ENCODE measurements at regions not wholly inside any gene's neighbourhood (a gene's known extent, or its start where the extent isn't known, plus 50 kb on each side); places are given as distances from the start of the nearest gene placed in this dataset.

DNA sequence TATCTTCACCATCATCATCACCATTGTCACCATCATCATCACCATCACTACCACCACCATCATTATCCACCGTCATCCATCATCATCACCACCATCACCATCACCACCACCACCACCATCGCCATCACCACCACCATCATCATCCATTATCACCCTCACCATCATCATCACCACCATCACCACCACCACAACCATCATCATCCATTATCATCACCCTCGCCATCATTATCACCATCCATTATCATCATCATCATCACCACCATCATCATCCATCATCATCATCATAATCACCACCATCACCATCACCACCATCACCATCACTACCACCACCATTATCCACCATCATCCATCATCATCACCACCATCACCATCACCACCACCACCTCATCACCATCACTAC is 95.6 kb downstream of the C16orf95 start:
- peaks cover 7% of the 10 kb centered on the region for H3K27me3 ChIP-seq
- no peaks in the 10 kb centered on the region for H3K4me1 ChIP-seq (ENCODE audit: insufficient read depth)
- H3K4me2 ChIP-seq, result no peak overlapping the region
- H2AFZ ChIP-seq, result no peak overlapping the region
- no peaks in the 10 kb centered on the region for H3K9me2 ChIP-seq (replicated peaks; ENCODE audit: insufficient read depth)
- whole genome bisulfite sequencing (ENCODE audit: low lambda C conversion rate, missing lambda C conversion rate), result 95% methylated on average over 3 of the region's 3 CpGs
- no peaks in the 10 kb centered on the region for H3K36me3 ChIP-seq (replicated peaks; ENCODE audit: insufficient read depth, low read depth)
- TF ChIP-seq EZH2 (IDR thresholded peaks at IDR 0.05; ENCODE audit: borderline replicate concordance) (no peak), EZH2phosphoT487 (IDR thresholded peaks at IDR 0.05; ENCODE audit: low read depth, severe bottlenecking, unreplicated experiment) (no peak)
- TF ChIP-seq, protein P1, sequence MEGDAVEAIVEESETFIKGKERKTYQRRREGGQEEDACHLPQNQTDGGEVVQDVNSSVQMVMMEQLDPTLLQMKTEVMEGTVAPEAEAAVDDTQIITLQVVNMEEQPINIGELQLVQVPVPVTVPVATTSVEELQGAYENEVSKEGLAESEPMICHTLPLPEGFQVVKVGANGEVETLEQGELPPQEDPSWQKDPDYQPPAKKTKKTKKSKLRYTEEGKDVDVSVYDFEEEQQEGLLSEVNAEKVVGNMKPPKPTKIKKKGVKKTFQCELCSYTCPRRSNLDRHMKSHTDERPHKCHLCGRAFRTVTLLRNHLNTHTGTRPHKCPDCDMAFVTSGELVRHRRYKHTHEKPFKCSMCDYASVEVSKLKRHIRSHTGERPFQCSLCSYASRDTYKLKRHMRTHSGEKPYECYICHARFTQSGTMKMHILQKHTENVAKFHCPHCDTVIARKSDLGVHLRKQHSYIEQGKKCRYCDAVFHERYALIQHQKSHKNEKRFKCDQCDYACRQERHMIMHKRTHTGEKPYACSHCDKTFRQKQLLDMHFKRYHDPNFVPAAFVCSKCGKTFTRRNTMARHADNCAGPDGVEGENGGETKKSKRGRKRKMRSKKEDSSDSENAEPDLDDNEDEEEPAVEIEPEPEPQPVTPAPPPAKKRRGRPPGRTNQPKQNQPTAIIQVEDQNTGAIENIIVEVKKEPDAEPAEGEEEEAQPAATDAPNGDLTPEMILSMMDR (IDR thresholded peaks at IDR 0.05; ENCODE audit: poor library complexity), result no peak
- no peaks in the 10 kb centered on the region for H3K79me2 ChIP-seq
- H3K9me3 ChIP-seq (ENCODE audit: low read depth), result no peaks in the 10 kb centered on the region
- no peak for DNase-seq (ENCODE audit: low spot score)
- no peak overlapping the region for H3K27ac ChIP-seq
- no peaks in the 10 kb centered on the region for H4K20me1 ChIP-seq (ENCODE audit: insufficient read depth, poor library complexity, severe bottlenecking)
- no peak overlapping the region for H3K4me3 ChIP-seq

DNA sequence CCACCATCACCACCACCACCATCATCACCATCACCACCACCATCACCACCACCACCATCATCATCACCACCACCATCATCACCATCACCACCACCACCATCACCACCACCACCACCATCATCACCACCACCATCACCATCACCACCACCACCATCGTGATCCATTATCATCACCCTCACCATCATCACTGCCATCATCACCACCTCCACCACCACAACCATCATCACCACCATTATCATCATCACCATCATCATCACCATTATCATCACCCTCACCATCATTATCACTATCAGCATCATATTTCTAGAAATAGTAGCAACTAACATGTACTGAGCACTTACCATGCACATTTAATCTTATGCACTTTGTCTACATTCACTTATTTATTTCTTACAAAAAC is 94.9 kb downstream of the C16orf95 start:
- no peaks in the 10 kb centered on the region for H4K20me1 ChIP-seq (ENCODE audit: insufficient read depth, poor library complexity, severe bottlenecking)
- H3K9me2 ChIP-seq (replicated peaks; ENCODE audit: insufficient read depth), result no peaks in the 10 kb centered on the region
- H2AFZ ChIP-seq, result no peak overlapping the region
- H3K79me2 ChIP-seq, result no peaks in the 10 kb centered on the region
- H3K27ac ChIP-seq, result no peak overlapping the region
- H3K9me3 ChIP-seq (ENCODE audit: low read depth), result no peaks in the 10 kb centered on the region
- no peaks in the 10 kb centered on the region for H3K4me1 ChIP-seq (ENCODE audit: insufficient read depth)
- DNase-seq (ENCODE audit: low spot score), result no peak
- TF ChIP-seq, protein P1 (IDR thresholded peaks at IDR 0.05; ENCODE audit: poor library complexity), result no peak
- no peak for TF ChIP-seq EZH2 (IDR thresholded peaks at IDR 0.05; ENCODE audit: borderline replicate concordance)
- no peak for TF ChIP-seq EZH2phosphoT487 (IDR thresholded peaks at IDR 0.05; ENCODE audit: low read depth, severe bottlenecking, unreplicated experiment)
- H3K36me3 ChIP-seq (replicated peaks; ENCODE audit: insufficient read depth, low read depth), result no peaks in the 10 kb centered on the region
- no peak overlapping the region for H3K4me2 ChIP-seq
- 100% methylated on average over 1 of the region's 1 CpG for WGBS (ENCODE audit: low lambda C conversion rate, missing lambda C conversion rate)
- H3K27me3 ChIP-seq, result peaks cover 7% of the 10 kb centered on the region
- no peak overlapping the region for H3K4me3 ChIP-seq

DNA sequence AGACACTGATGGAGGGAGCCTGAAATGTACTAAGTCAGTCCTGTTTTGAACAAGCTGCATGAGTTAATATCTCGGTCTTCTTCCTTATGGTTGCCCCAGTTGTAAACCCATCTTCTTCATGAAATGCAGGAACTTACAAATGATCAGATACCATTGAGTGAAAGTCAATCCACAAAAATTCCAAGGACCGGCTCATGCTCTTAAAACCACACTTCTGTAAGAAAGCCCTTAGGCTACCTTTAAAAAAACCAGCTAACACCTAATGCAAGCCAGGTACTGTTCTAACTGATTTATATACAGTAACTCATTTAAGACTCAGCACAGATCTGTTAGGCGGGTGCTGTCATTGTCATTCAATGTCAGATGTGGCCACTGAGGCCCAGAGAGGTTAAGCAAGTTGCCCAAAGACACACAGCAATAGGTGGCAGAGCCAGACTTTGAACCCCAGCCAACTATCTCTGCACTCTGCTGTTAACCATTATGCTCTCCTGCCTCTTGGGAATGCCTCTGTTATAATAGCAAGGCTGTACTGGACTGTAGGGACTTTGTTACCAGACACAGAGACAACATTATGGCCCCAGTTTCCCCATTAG is 93.4 kb downstream of the C16orf95 start:
- WGBS (ENCODE audit: low lambda C conversion rate, missing lambda C conversion rate), result 65% methylated on average over 3 of the region's 3 CpGs
- H3K27me3 ChIP-seq, result peaks cover 7% of the 10 kb centered on the region

More for the DNA sequence above, 93.4 kb downstream of the C16orf95 start:
- Histone ChIP-seq H3K9me2 (replicated peaks; ENCODE audit: insufficient read depth) (no peaks in the 10 kb centered on the region), H3K27ac (no peak overlapping the region), H3K36me3 (replicated peaks; ENCODE audit: insufficient read depth, low read depth) (no peaks in the 10 kb centered on the region), H3K4me3 (no peak overlapping the region), H3K4me1 (ENCODE audit: insufficient read depth) (no peaks in the 10 kb centered on the region), H3K9me3 (ENCODE audit: low read depth) (no peaks in the 10 kb centered on the region), H4K20me1 (ENCODE audit: insufficient read depth, poor library complexity, severe bottlenecking) (no peaks in the 10 kb centered on the region), H3K4me2 (no peak overlapping the region), H2AFZ (no peak overlapping the region), H3K79me2 (no peaks in the 10 kb centered on the region)
- DNase-seq (ENCODE audit: low spot score), result no peak
- TF ChIP-seq EZH2 (IDR thresholded peaks at IDR 0.05; ENCODE audit: borderline replicate concordance) (no peak), EZH2phosphoT487 (IDR thresholded peaks at IDR 0.05; ENCODE audit: low read depth, severe bottlenecking, unreplicated experiment) (no peak)
- TF ChIP-seq, protein P1 (IDR thresholded peaks at IDR 0.05; ENCODE audit: poor library complexity), result no peak

All from hepatocyte (in vitro differentiated cells).